Ectodermal cell (in vitro differentiated cells): ENCODE measurements at regions not wholly inside any gene's neighbourhood (a gene's known extent, or its start where the extent isn't known, plus 50 kb on each side); places are given as distances from the start of the nearest gene placed in this dataset.

ENCODE experiments used
- H3K27ac ChIP-seq: 2 replicates; pipeline ENCODE4 v1.7.0; 2013; ENCODE audit warnings: mild to moderate bottlenecking, low read depth, low read length; ENCODE audit not compliant: insufficient read depth, poor library complexity, severe bottlenecking
- H3K27me3 ChIP-seq: 2 replicates; pipeline ENCODE4 v1.7.0; 2013; ENCODE audit warnings: mild to moderate bottlenecking, low read length; ENCODE audit not compliant: insufficient read depth, control insufficient read depth, poor library complexity, severe bottlenecking
- H3K36me3 ChIP-seq: one replicate; pipeline ENCODE4 v1.7.0; 2013; ENCODE audit warnings: low read length; ENCODE audit not compliant: control insufficient read depth, insufficient read depth
- H3K4me1 ChIP-seq: one replicate; pipeline ENCODE4 v1.7.0; 2013; ENCODE audit warnings: low read length; ENCODE audit not compliant: control insufficient read depth, insufficient read depth
- H3K4me3 ChIP-seq: 2 replicates; pipeline ENCODE4 v1.7.0; 2013; ENCODE audit warnings: low read depth, low read length, control low read depth; ENCODE audit not compliant: insufficient read depth
- H3K9me3 ChIP-seq: 2 replicates; pipeline ENCODE4 v1.7.0; 2013; ENCODE audit warnings: mild to moderate bottlenecking, low read length, moderate library complexity; ENCODE audit not compliant: control insufficient read depth
- WGBS, 2 experiments: methylation state at CpG; one replicate each; pipeline ENCODE4 v1.1.7; 2013; ENCODE audit warnings: missing lambda C conversion rate in 2 of 2; 5-methylcytosine and 5-hydroxymethylcytosine counted together

DNA sequence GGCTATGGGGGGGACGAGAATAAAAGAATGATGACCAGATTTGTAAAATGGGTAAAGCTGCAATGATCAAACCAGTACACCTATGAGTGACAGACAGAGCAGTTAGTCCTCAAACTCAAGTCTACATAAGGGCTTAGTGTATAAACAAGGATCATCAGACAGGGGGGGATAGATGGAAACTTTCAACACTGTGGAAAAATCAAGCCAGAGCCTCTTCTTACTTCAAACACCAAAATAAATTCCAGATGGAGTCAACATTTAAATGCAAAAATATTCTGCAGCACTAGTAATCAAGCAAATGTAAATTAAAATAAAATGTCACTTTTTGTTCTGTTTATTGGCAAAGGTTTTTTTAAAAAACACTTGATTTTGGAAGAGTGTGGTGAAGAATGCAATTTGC is 205.9 kb upstream of the RGMA start:
- Histone ChIP-seq H3K27ac (no peak overlapping the region), H3K4me1 (peaks cover 20% of the 10 kb centered on the region), H3K4me3 (no peak overlapping the region), H3K36me3 (no peaks in the 10 kb centered on the region), H3K27me3 (no peaks in the 10 kb centered on the region), H3K9me3 (no peaks in the 10 kb centered on the region)
- 93 to 94% methylated on average over 1 of the region's 1 CpG for WGBS, 2 experiments

DNA sequence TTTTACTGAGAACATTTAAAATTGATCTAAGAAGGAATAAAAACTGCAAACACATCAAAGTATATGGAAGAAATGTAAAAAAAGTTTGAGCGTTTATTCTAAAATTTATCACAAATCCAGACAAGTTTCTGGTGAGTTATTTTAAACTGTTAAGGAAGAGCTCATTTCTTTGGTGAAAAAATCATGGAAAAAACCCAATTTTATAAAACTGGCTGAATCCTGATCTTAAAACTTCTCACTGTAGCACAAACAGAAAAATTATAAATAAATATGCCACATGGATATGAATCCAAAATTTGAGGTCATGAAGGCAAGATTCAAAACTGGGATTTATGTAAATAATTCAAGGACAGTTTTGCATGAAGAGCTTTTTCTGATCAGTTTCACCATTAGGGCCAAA is 205.1 kb upstream of the RGMA start:
- H3K27me3 ChIP-seq: no peaks in the 10 kb centered on the region
- peaks cover 22% of the 10 kb centered on the region for H3K4me1 ChIP-seq
- no peak overlapping the region for H3K27ac ChIP-seq
- H3K36me3 ChIP-seq: no peaks in the 10 kb centered on the region
- WGBS, 2 experiments: 93% methylated on average over 1 of the region's 1 CpG; no CpG with 5 or more reads in 1 of the 2 experiments
- H3K9me3 ChIP-seq: no peaks in the 10 kb centered on the region
- no peak overlapping the region for H3K4me3 ChIP-seq

DNA sequence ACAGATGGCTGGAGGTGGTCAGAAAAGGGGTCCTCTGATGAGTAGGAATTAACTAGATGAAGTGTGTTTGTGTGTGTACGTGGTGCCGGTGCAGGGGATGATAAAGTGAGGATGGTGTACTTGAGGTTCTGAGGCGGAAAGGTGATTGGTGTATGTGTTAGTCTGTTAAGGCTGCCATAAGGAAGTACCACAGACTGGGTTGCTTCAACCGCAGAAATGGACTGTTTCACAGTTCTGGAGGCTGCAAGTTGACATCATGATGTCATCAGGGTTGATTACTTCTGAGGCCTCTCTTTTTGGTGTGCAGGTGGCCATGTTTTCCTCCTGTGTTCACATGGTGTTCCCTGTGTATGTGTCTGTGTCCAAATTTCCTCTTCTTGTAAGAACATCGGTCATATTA is 202.4 kb upstream of the RGMA start:
- Histone ChIP-seq H3K27ac (no peak overlapping the region), H3K4me3 (no peak overlapping the region)

DNA sequence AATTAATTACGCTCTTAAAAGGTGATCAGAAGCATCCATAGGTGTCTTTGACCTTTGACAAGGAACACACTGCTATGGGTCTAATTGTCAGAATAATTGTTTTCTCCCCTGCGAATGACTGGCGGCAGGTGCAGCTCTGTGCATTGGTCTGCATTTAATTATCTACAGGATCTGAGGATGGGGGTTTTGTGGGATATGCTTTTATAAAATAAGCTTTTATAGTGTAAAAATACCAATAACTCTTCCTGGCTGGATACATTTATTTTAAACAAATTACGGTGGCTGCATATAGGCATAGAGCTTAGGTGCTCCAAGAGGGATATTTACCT is 201.6 kb upstream of the RGMA start:
- Histone ChIP-seq H3K27me3 (no peaks in the 10 kb centered on the region), H3K27ac (no peak overlapping the region), H3K36me3 (no peaks in the 10 kb centered on the region), H3K9me3 (no peaks in the 10 kb centered on the region), H3K4me1 (peaks cover 29% of the 10 kb centered on the region), H3K4me3 (no peak overlapping the region)
- WGBS, 2 experiments: 63 to 71% methylated on average over 3 to 4 of the region's 4 CpGs

More for the DNA sequence above, 202.4 kb upstream of the RGMA start:
- no peaks in the 10 kb centered on the region for H3K9me3 ChIP-seq
- WGBS, 2 experiments: 93 to 97% methylated on average over 5 of the region's 5 CpGs
- no peaks in the 10 kb centered on the region for H3K36me3 ChIP-seq
- peaks cover 23% of the 10 kb centered on the region for H3K4me1 ChIP-seq
- H3K27me3 ChIP-seq: no peaks in the 10 kb centered on the region

DNA sequence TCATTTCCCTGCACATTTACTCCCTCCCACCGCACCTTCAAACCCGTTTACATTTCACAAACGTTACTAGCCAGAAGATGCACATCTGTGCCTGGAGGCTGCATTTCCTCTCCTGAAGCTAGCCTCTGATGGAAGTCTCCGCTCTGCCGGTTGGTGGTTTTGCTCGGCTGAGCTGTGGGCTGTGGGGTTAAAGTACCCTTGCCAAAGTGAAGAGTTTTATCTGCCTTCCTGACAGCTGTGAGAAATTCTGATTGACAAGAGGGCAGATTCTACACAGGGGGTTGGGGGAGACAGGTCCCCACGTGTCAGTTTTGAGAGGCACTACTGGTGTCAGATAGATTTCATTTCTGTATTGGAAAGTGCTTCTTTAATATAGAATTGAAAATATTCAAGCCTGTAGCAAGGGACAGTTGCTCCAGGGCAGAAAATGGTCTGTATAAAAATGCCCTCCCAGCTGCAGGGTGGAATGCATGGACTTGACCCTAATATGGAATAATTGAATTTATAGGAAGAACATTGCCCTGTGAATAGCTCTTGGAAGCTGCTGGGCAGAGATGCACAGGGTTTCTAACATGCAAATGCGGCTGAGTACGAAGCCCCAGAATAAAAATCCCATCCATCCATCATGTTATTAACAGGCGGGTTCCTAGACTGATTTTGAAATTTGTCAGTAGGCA is 201.1 kb upstream of the RGMA start:
- H3K4me1 ChIP-seq: peaks cover 29% of the 10 kb centered on the region
- H3K9me3 ChIP-seq: no peaks in the 10 kb centered on the region
- WGBS, 2 experiments: 69 to 73% methylated on average over 10 of the region's 10 CpGs
- H3K4me3 ChIP-seq: no peak overlapping the region
- H3K27ac ChIP-seq: no peak overlapping the region
- no peaks in the 10 kb centered on the region for H3K36me3 ChIP-seq
- H3K27me3 ChIP-seq: no peaks in the 10 kb centered on the region

DNA sequence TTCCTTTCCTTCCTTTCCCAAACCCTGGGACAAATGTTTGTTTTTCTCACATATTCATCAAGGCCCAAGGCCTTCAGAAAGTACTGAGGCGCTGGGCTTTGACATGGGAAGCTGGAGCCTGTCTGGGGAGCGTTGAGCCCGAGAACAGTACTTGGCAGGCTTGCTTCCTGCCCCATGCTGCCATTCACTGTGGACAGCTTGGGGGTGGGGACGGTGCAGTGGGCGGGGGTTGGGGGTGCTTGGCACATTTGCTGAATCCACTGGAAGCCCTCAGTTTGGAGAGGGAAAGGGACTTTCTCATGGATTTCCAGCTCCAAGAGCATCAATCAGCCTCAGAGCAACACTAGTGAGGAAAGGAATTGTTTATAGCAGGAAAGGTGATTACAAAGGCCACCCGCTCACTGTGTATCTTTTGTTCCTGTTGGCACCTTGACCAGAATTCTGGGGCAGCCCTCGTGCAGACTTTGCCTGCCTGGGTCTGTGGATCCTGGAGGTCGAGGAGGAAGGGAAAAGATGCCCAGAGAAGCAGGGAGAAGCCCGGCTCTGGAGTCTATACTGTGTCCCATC is 199.8 kb upstream of the RGMA start:
- Histone ChIP-seq H3K9me3 (no peaks in the 10 kb centered on the region), H3K4me3 (no peak overlapping the region), H3K27me3 (no peaks in the 10 kb centered on the region), H3K27ac (no peak overlapping the region), H3K4me1 (peaks cover 29% of the 10 kb centered on the region), H3K36me3 (no peaks in the 10 kb centered on the region)
- WGBS, 2 experiments: 81% methylated on average over 9 of the region's 9 CpGs

DNA sequence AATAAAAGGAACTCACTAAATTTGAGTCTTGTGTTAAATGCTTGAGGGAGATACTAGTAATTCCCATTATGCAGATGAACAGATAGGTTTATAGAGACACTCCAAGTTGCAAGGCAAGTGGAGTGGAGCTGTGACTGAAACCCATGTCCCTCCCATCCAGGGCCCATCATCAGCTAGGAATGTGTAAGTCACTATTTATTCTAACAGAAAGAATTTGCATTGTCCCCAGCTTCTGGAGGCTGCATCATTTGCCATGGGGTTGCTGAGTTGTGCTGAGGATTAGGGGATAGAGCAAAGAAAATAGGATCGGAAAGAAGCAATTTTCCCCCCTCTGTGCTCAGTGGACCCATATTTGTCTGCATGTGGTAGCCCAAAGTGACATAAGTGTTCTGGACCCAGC is 197.4 kb upstream of the RGMA start:
- Histone ChIP-seq H3K27ac (no peak overlapping the region), H3K27me3 (no peaks in the 10 kb centered on the region), H3K4me3 (no peak overlapping the region), H3K36me3 (no peaks in the 10 kb centered on the region), H3K4me1 (peaks cover 29% of the 10 kb centered on the region), H3K9me3 (no peaks in the 10 kb centered on the region)
- WGBS, 2 experiments: 84 to 89% methylated on average over 1 of the region's 1 CpG

DNA sequence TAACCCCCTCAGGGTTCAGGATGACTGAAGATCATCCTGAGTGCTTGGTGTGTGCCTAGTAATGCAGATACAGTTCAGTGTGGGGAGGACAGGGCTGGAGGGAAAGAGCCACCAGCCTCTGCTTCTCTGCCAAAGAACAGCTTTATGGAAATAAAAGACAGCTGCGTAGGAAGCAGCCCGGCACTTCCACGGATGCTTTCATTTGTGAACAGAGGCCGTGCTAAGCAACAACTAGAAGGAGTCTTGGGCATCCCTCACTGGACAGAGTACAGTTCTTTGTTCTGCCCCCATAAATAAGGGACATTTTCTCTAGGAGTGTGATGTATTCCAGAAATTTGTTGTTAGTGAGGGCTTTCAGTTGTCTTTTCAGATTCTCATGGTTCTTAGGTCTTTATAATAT is 194.8 kb upstream of the RGMA start:
- Histone ChIP-seq H3K36me3 (no peaks in the 10 kb centered on the region), H3K27me3 (no peaks in the 10 kb centered on the region), H3K27ac (no peak overlapping the region), H3K9me3 (no peaks in the 10 kb centered on the region), H3K4me1 (peaks cover 12% of the 10 kb centered on the region), H3K4me3 (no peak overlapping the region)
- WGBS, 2 experiments: 73 to 75% methylated on average over 4 of the region's 4 CpGs

DNA sequence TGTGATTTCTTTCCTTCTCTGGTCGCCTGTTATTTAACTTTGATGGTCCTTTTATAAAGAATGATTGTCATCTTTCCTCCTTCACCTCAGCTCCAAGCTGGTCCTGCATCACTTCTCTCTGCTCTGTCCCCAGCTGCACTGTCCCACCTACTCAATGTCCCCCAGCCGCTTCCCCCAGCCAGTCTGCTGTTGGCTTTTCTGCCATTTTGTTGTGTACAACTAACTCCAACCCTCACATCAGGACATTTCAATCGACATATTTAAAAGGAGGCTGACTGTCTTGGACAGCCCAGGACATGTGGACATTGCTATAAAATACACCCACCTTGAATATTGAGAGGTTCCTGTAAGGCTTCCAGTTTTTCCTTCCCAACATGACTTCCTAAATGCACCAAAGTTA is 193.8 kb upstream of the RGMA start:
- 85 to 95% methylated on average over 3 of the region's 3 CpGs for WGBS, 2 experiments
- Histone ChIP-seq H3K4me3 (no peak overlapping the region), H3K27ac (no peak overlapping the region), H3K4me1 (peaks cover 9% of the 10 kb centered on the region), H3K36me3 (no peaks in the 10 kb centered on the region), H3K27me3 (no peaks in the 10 kb centered on the region), H3K9me3 (no peaks in the 10 kb centered on the region)

DNA sequence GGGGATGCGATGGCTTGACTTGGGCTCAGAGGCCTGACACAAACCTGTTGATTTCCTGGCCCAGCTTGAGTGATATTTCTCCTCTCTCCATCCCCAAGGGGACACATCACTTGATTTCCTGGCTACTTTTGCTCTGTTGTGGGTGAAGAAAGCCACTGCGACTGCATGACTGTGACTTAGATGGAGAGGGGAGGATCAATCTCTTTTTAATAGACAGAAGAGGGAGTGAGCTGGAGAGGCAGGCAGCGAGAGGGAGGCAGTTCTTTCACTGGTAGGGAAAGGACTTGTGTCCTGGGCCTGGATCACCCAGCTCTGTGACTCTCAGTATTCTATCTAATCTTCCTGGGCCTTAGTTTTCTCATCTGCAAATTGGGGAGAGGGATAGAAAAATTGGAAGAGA is 189.8 kb upstream of the RGMA start:
- Histone ChIP-seq H3K27ac (no peak overlapping the region), H3K4me1 (peaks cover 4% of the 10 kb centered on the region), H3K36me3 (no peaks in the 10 kb centered on the region), H3K4me3 (no peak overlapping the region), H3K9me3 (no peaks in the 10 kb centered on the region), H3K27me3 (no peaks in the 10 kb centered on the region)
- 81 to 85% methylated on average over 3 of the region's 3 CpGs for WGBS, 2 experiments
